Mesenchymal stem cell (in vitro differentiated cells and primary cell): ENCODE measurements at regions not wholly inside any gene's neighbourhood (a gene's known extent, or its start where the extent isn't known, plus 50 kb on each side); places are given as distances from the start of the nearest gene placed in this dataset.
"Not testable (repeated sequence)": the region's sequence is repeated elsewhere in the genome, so short reads cannot be mapped to it uniquely, and the experiment has no call there.

Source experiments
- DNase-seq: peaks from one replicate; pipeline ENCODE4 v3.0.0-alpha.2; 2013
- H2AFZ ChIP-seq: one replicate; pipeline ENCODE4 v1.6.1; 2013; ENCODE audit warnings: low read depth, mild to moderate bottlenecking, control low read depth, inconsistent platforms, low read length, moderate library complexity
- H2AK5ac ChIP-seq: 2 replicates; pipeline ENCODE4 v1.6.1; 2013; ENCODE audit warnings: low read length, moderate library complexity, mild to moderate bottlenecking, inconsistent platforms; ENCODE audit not compliant: severe bottlenecking
- H2BK120ac ChIP-seq: one replicate; pipeline ENCODE4 v1.6.1; 2013; ENCODE audit warnings: low read depth, mild to moderate bottlenecking, inconsistent platforms, low read length, moderate library complexity
- H2BK12ac ChIP-seq, 2 experiments: one replicate each; pipeline ENCODE4 v1.6.1; 2013; ENCODE audit warnings: inconsistent platforms in 2 of 2, low read length in 2 of 2, mild to moderate bottlenecking in 2 of 2, moderate library complexity in 2 of 2, control low read depth in 1 of 2
- H2BK15ac ChIP-seq: one replicate; pipeline ENCODE4 v1.6.1; 2013; ENCODE audit warnings: mild to moderate bottlenecking, low read depth, inconsistent platforms; ENCODE audit not compliant: poor library complexity, severe bottlenecking
- H2BK5ac ChIP-seq: 2 replicates; pipeline ENCODE4 v1.6.1; 2013; ENCODE audit warnings: low read depth, mild to moderate bottlenecking, low read length, control low read depth, inconsistent platforms; ENCODE audit not compliant: poor library complexity, severe bottlenecking
- H3K14ac ChIP-seq, 2 experiments: one replicate each; pipeline ENCODE4 v1.6.1; 2013; ENCODE audit warnings: inconsistent platforms in 2 of 2, low read length in 2 of 2, control low read depth in 1 of 2, mild to moderate bottlenecking in 1 of 2, moderate library complexity in 1 of 2
- H3K18ac ChIP-seq, 2 experiments: one replicate each; pipeline ENCODE4 v1.6.1; 2013; ENCODE audit warnings: inconsistent platforms in 2 of 2, low read length in 2 of 2, control low read depth in 1 of 2, low read depth in 1 of 2, mild to moderate bottlenecking in 1 of 2
- H3K23ac ChIP-seq, 2 experiments: one replicate each; pipeline ENCODE4 v1.6.1; 2013; ENCODE audit warnings: inconsistent platforms in 2 of 2, low read length in 2 of 2, mild to moderate bottlenecking in 2 of 2, moderate library complexity in 2 of 2, control low read depth in 1 of 2
- H3K27ac ChIP-seq: 2 replicates; pipeline ENCODE4 v1.5.1; 2013; ENCODE audit warnings: mild to moderate bottlenecking, moderate library complexity, low read length, control low read depth, inconsistent platforms; ENCODE audit not compliant: poor library complexity, severe bottlenecking
- H3K27me3 ChIP-seq, 2 experiments: 2 replicates each; pipeline versions ENCODE4 v1.6.1 to v1.7.0; 2013; ENCODE audit warnings: low read length in 2 of 2, mild to moderate bottlenecking in 2 of 2, moderate library complexity in 2 of 2, control low read depth in 1 of 2, inconsistent platforms in 1 of 2; ENCODE audit not compliant: control insufficient read depth in 1 of 2, insufficient read depth in 1 of 2
- H3K36me3 ChIP-seq, 2 experiments: 2 replicates each; pipeline versions ENCODE4 v1.6.1 to v1.7.0; 2013; ENCODE audit warnings: low read length in 2 of 2, control low read depth in 1 of 2, inconsistent platforms in 1 of 2, low read depth in 1 of 2, mild to moderate bottlenecking in 1 of 2; ENCODE audit not compliant: insufficient read depth in 2 of 2, control insufficient read depth in 1 of 2
- H3K4ac ChIP-seq, 2 experiments: one replicate each; pipeline ENCODE4 v1.6.1; 2013; ENCODE audit warnings: inconsistent platforms in 2 of 2, low read length in 2 of 2, mild to moderate bottlenecking in 2 of 2, moderate library complexity in 2 of 2, control low read depth in 1 of 2, low read depth in 1 of 2
- H3K4me1 ChIP-seq: 2 replicates; pipeline ENCODE4 v1.6.1; 2013; ENCODE audit warnings: low read depth, low read length, control low read depth; ENCODE audit not compliant: control insufficient read depth, insufficient read depth
- H3K4me2 ChIP-seq: 2 replicates; pipeline ENCODE4 v1.6.1; 2013; ENCODE audit warnings: low read length, mild to moderate bottlenecking, inconsistent platforms; ENCODE audit not compliant: poor library complexity, severe bottlenecking
- H3K4me3 ChIP-seq, 2 experiments: 2 replicates each; pipeline versions ENCODE4 v1.5.1 to v1.7.0; 2013; ENCODE audit warnings: low read length in 2 of 2, mild to moderate bottlenecking in 2 of 2, control low read depth in 1 of 2, low read depth in 1 of 2; ENCODE audit not compliant: insufficient read depth in 1 of 2
- H3K79me1 ChIP-seq: replicated peaks from 2 replicates; pipeline ENCODE4 v1.6.1; 2013; ENCODE audit warnings: mild to moderate bottlenecking, control low read depth, low read length, inconsistent platforms; ENCODE audit not compliant: poor library complexity, severe bottlenecking
- H3K9ac ChIP-seq: 2 replicates; pipeline ENCODE4 v1.7.0; 2013; ENCODE audit warnings: mild to moderate bottlenecking, low read length, moderate library complexity
- H3K9me3 ChIP-seq: 2 replicates; pipeline ENCODE4 v1.7.0; 2013; ENCODE audit warnings: mild to moderate bottlenecking, low read length; ENCODE audit not compliant: control insufficient read depth
- H4K8ac ChIP-seq: one replicate; pipeline ENCODE4 v1.6.1; 2013; ENCODE audit warnings: inconsistent platforms, mild to moderate bottlenecking, low read length, moderate library complexity
- H4K91ac ChIP-seq: one replicate; pipeline ENCODE4 v1.6.1; 2013; ENCODE audit warnings: mild to moderate bottlenecking, low read length, inconsistent platforms
- WGBS: methylation state at CpG from one replicate; pipeline ENCODE4 v1.1.7; 2013; ENCODE audit warnings: mixed read lengths; 5-methylcytosine and 5-hydroxymethylcytosine counted together

DNA sequence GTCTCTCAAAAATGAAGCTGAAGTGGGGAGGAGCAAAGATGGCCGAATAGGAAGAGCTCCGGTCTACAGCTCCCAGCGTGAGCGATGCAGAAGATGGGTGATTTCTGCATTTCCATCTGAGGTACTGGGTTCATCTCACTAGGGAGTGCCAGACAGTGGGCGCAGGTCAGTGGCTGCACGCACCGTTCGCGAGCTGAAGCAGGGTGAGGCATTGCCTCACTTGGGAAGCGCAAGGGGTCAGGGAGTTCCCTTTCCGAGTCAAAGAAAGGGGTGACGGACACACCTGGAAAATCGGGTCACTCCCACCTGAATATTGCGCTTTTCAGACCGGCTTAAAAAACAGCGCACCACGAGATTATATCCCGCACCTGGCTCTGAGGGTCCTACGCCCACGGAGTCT is 132.8 kb downstream of the RSL24D1 start:
- not testable (repeated sequence) for H3K14ac ChIP-seq, H2BK12ac ChIP-seq, H2BK5ac ChIP-seq, H3K27me3 ChIP-seq, H3K79me1 ChIP-seq, H3K18ac ChIP-seq, H3K23ac ChIP-seq, H3K27ac ChIP-seq, H3K9me3 ChIP-seq, DNase-seq, H3K4ac ChIP-seq, H2BK15ac ChIP-seq, H2AK5ac ChIP-seq, H2AFZ ChIP-seq, H3K4me3 ChIP-seq, H2BK120ac ChIP-seq, H3K36me3 ChIP-seq, H4K91ac ChIP-seq, H3K4me1 ChIP-seq, H4K8ac ChIP-seq, H3K9ac ChIP-seq, H3K4me2 ChIP-seq
- 92% methylated on average over 18 of the region's 20 CpGs for WGBS

DNA sequence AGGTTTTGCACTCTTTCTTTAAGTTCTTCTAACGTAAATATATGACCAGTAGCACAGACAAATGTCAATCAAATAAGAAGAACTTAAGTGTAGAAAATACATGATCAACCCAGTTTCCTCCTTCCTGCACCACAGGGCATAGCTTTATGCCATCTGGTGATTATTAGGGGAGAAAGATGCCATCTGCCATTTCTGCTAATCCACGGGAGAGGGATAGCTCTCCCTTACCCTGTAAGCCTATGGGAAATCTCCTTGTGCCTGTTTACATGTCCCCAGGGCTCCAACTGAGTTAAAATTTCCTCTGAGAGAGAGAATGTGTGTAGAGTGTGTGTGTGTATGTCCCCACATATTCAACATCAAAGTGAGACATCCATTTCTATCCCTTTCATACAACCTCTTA is 135.9 kb downstream of the RSL24D1 start:
- no peaks in the 10 kb centered on the region for H3K79me1 ChIP-seq
- peaks cover 5% of the 10 kb centered on the region for H3K9me3 ChIP-seq
- no peaks in the 10 kb centered on the region for H3K36me3 ChIP-seq
- H2BK12ac ChIP-seq: no peak overlapping the region
- 80% methylated on average over 1 of the region's 2 CpGs for WGBS
- no peak overlapping the region for H4K91ac ChIP-seq
- H2AK5ac ChIP-seq: no peak overlapping the region
- no peak overlapping the region for H3K4me3 ChIP-seq
- H2BK120ac ChIP-seq: no peak overlapping the region
- H3K9ac ChIP-seq: no peak overlapping the region
- no peak overlapping the region for H3K4ac ChIP-seq
- no peak overlapping the region for H3K4me2 ChIP-seq
- no peak overlapping the region for H3K18ac ChIP-seq
- H3K23ac ChIP-seq: no peak overlapping the region
- H3K27me3 ChIP-seq: no peaks in the 10 kb centered on the region
- no peak overlapping the region for H2AFZ ChIP-seq
- H2BK15ac ChIP-seq: no peak overlapping the region
- H4K8ac ChIP-seq: no peak overlapping the region
- no peak overlapping the region for H3K27ac ChIP-seq
- no peak for DNase-seq
- H3K4me1 ChIP-seq: no peaks in the 10 kb centered on the region
- no peak overlapping the region for H3K14ac ChIP-seq
- no peak overlapping the region for H2BK5ac ChIP-seq

DNA sequence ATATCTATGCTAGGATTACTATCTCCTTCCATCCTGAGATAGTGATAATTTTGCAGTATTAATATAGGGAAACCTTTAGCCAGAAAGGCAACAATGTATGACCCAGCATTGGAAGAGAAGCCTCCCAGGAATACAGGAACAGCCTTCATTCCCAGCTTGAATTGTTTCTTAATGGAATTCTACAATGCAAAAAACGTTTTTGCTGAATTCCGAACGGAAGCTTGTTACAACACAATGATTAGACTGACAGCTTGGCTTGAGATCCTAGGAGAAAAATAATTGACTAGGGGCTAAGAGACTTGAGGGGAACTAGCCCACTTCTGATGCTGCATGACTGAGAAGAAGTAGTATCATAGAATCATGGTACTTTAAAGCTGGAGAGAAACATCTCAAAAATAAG is 140.2 kb downstream of the RSL24D1 start:
- H3K27me3 ChIP-seq: no peaks in the 10 kb centered on the region
- H4K91ac ChIP-seq: no peak overlapping the region
- 62% methylated on average over 3 of the region's 3 CpGs for WGBS
- H3K79me1 ChIP-seq: no peaks in the 10 kb centered on the region
- H2BK5ac ChIP-seq: no peak overlapping the region
- H2BK12ac ChIP-seq: no peak overlapping the region
- H3K9ac ChIP-seq: no peak overlapping the region
- H2AFZ ChIP-seq: no peak overlapping the region
- no peak overlapping the region for H3K4me2 ChIP-seq
- DNase-seq: no peak
- no peak overlapping the region for H3K4ac ChIP-seq
- peaks cover 5% of the 10 kb centered on the region for H3K9me3 ChIP-seq
- H2AK5ac ChIP-seq: no peak overlapping the region
- H3K4me1 ChIP-seq: no peaks in the 10 kb centered on the region
- H3K27ac ChIP-seq: no peak overlapping the region
- no peak overlapping the region for H2BK120ac ChIP-seq
- no peak overlapping the region for H3K23ac ChIP-seq
- no peak overlapping the region for H3K4me3 ChIP-seq
- H3K18ac ChIP-seq: no peak overlapping the region
- no peak overlapping the region for H3K14ac ChIP-seq
- H2BK15ac ChIP-seq: no peak overlapping the region
- H3K36me3 ChIP-seq: no peaks in the 10 kb centered on the region
- no peak overlapping the region for H4K8ac ChIP-seq

DNA sequence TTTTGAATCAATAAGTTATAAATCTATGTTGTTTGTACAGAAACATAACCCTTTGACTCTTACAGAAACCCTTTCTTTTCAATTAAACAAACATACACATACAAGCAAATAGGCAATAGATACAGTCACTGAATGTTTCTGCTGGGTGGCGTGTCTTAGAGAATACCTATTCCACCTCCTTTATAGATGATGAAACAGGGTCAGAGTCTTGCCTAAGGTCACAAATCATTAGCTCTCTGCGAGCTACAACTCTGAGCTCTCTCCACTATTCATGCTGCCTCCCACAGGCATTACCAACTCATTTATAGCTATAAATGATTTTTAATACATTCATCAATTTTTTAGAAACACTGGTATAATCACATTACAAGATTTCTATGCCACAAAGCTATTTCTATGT is 152.6 kb downstream of the RSL24D1 start:
- WGBS: 50% methylated on average over 1 of the region's 2 CpGs
- Histone ChIP-seq H3K4me3 (no peak overlapping the region), H3K36me3 (no peaks in the 10 kb centered on the region), H3K9me3 (no peaks in the 10 kb centered on the region), H3K4me1 (no peaks in the 10 kb centered on the region), H3K27ac (no peak overlapping the region), H3K4me2 (no peak overlapping the region), H3K79me1 (no peaks in the 10 kb centered on the region), H2BK5ac (no peak overlapping the region), H2BK15ac (no peak overlapping the region), H3K9ac (no peak overlapping the region), H3K14ac (no peak overlapping the region), H2BK120ac (no peak overlapping the region), H4K91ac (no peak overlapping the region), H3K27me3 (no peaks in the 10 kb centered on the region), H2AFZ (no peak overlapping the region), H3K23ac (no peak overlapping the region), H3K18ac (no peak overlapping the region), H2BK12ac (no peak overlapping the region), H2AK5ac (no peak overlapping the region), H3K4ac (no peak overlapping the region), H4K8ac (no peak overlapping the region)
- DNase-seq: no peak
